GM18861 (cell line): ENCODE measurements at regions not wholly inside any gene's neighbourhood (a gene's known extent, or its start where the extent isn't known, plus 50 kb on each side); places are given as distances from the start of the nearest gene placed in this dataset.
A peak's percentile ranks its signal among the peaks of the same experiment; 100 is the strongest.

Experiments used
- ATAC-seq: cut with Tn5 transposase; IDR thresholded peaks from one replicate; pipeline ENCODE4 v1.9.1; 2021; ENCODE audit not compliant: unreplicated experiment

- no peak for ATAC-seq
Observed at GRCh38 chr1:84759756-84760155, 69.5 kb upstream of the SSX2IP start.

- ATAC-seq = no peak
Observed at GRCh38 chr1:84758968-84759491, 68.8 kb upstream of the SSX2IP start.

- ATAC-seq = no peak
Observed at GRCh38 chr1:84758476-84758875, 68.2 kb upstream of the SSX2IP start.

DNA sequence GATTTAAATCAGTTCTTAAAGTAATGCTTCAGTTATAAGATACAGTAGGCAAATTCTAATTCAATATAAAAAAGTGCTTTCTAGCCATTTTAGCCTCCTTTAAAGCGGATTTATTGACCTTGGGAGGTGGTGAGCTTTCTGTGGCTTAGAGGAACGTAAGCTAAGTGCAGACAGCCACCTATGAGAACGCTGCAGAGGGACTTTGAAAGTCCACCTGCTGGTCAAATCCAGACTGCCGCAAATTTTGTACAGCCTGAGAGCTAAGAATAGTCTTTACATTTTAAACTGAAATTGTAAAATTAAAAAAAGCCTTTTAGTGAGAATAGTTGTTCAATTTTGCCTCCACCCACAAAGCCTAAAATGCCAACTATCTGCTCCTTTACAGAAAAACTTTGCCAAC lies 67.0 kb upstream of the SSX2IP start:
- ATAC-seq = no peak

GRCh38 chr1:84756455-84757082 lies 66.3 kb upstream of the SSX2IP start:
- no peak for ATAC-seq

DNA sequence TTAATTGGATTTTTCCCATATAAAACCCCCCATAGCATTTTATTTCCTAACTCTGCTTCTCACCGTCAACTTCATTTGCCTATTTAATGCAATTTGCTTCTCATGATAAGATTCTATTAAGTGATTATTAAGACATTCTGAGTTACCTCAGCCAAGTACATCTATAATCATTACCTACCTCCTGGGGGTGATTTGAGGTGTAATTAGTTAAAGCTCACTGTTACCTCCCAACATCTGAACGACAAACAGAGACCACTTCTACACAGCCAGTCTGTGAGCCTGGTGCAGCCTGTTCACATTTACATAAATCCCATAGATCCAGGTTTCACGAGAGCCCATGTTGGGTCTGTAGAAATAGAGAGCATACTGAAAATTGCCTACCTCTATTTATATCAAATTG lies 65.7 kb upstream of the SSX2IP start:
- no peak for ATAC-seq

GRCh38 chr1:84755216-84755615 lies 65.0 kb upstream of the SSX2IP start:
- no peak for ATAC-seq

DNA sequence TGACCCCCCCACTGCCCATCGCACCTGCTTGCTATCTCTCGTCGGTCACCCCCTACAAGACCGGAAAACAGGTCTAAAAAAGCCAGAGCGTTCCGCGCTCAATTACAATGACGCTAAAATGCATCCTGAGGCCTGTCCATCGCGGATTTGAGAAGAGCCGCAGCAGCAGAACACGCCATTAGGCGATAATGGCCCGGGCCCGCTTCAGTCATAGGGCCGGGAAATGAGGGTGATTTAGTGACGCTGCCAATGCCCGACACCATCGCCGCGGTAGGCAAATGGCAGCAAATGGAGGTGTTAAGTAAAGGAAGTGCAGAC lies 64.1 kb upstream of the SSX2IP start:
- ATAC-seq = no peak

DNA sequence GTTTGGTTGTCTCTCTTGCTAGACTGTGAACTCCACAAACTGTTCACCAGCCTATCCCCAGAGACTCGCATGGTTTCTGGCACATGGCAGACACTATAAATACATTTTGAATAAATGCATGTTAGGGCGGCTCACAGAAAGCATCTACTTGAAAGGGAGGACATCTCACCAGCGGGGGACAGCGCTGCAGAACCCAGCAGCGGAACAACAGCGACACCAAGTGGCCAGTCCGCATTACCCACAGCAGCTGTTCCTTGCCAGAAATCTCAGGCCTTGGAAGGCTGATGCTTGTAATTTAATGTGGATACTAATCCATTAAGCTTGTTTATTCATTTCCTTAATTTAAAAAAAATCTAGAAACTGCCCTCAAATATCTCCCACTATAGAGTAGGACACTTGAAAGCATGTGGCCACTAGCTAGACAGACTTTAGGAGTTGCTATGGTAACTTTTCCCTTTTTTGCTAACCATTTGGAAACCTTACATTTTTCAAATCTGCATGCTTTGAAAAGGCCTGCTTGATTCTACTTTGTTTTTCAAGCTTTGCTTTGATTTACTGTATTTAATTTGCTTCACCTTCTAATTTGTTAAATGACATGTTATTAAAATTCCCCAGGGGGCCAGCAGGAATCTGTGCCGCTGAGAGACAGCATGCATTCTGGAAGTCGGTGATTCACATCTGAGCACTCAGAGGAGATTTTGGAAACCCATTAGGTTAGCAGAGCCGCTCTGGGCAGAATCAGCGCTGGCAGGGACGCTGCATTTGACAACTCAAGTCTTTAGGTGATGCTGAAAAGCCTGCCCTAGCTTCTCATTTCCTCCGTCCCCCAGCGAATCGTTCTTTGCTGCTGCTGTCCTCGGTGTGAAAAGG lies 63.5 kb upstream of the SSX2IP start:
- peak; percentile 88 for ATAC-seq

- no peak for ATAC-seq
Observed at GRCh38 chr1:84750110-84750730, 60.0 kb upstream of the SSX2IP start.

GRCh38 chr1:84749427-84749826 lies 59.2 kb upstream of the SSX2IP start:
- ATAC-seq = no peak

DNA sequence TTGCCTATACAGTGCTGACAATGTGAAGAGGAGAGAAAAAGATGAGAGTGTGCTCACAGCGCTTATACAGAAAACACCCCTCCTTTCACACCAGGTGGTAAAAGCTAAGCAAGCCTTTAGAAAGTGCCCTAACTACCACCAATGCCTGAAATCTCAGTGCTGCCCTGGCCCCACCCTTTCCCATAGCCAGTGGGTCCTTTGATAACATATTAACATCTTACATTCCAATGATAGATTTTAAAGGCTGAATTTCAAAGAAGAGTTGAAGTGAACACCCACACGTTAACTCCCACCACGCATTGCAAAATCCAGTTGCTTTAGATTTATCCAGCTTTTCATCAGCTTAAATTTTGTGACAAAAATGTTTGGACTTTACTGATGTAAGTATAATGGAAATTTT lies 58.1 kb upstream of the SSX2IP start:
- ATAC-seq = no peak

DNA sequence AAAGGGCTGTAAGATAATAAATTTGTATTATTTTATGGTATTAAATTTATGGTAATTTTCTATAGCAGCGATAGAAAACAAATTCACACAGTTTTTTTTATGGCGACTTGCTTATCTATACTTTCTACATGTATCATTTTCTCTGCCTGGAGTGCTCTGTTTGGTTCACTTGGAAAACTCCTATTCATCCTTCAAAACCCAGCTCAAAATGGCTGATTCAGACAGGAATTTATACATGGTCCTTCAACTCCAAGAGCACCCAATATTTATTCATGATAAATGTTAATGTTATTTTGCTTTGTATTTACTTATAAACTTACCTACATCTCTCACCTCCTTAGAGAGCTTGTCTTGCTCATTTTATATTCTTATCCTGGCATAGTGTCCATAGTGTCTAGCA lies 55.6 kb upstream of the SSX2IP start:
- ATAC-seq = no peak

DNA sequence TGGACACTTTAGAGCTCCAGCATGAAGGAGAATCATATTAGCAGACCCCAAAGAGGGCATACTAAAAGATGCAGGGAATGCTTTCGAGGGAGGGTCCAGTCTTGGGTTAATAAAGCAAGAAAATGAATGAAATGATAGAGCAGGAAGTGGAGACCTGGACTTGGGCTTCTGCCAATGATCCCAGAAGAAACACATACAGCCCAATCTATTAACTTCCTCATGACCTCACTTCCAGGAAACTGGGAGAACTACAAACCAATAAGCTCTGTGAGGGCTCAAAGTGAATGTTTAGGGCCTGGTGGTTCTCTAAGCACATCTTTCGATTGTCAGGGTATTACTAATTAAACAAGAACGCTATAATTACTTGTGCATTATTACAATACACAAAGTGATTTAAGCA lies 53.6 kb upstream of the SSX2IP start:
- ATAC-seq = no peak

DNA sequence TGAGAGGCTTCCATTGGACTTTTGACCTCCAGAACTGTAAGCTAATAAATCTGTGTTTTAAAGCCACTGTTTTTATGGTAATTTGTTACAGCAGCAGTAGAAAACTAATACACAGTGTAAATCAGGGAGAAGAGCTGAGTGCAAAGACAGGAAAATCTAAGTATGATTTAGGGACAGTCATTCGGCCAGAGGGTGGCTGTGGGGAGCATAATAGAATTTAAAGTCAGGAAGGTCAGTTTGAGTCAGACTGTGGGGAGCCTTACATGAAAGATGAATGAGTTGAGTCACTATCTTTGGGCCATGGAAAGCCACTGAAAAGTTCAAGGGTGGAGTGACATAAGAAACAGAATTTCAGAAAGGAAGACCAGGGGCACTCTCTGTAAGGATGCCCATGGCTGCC lies 52.4 kb upstream of the SSX2IP start:
- ATAC-seq = peak; percentile 59

GRCh38 chr1:84740050-84740714 lies 49.9 kb upstream of the SSX2IP start:
- no peak for ATAC-seq
